ENCODE measurements at regions not wholly inside any gene's neighbourhood (a gene's known extent, or its start where the extent isn't known, plus 50 kb on each side); places are given as distances from the start of the nearest gene placed in this dataset.

DNA sequence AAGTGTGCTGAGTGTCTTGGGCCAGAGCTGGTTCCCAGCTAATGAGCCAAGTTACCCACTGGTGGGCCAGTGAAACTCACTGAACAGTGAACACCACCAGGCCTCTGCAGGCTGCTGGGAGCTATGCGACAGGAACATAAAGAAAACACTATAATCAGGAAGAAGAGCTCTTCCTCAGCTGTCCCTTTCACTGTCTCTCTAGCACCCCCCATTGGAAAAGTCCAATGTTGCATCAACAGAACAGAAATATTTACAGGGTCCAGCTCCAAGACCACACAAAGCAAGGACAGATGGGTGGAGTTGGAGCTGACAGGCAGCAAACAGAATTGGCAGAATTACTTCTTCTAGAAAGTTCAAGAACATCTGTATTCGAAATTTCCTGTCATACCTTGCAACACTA is 903.6 kb upstream of the TMEM132C start:
- no peaks in the 10 kb centered on the region for H3K27me3 ChIP-seq (replicated peaks; ENCODE audit: insufficient read depth)
- TF ChIP-seq, protein P1, sequence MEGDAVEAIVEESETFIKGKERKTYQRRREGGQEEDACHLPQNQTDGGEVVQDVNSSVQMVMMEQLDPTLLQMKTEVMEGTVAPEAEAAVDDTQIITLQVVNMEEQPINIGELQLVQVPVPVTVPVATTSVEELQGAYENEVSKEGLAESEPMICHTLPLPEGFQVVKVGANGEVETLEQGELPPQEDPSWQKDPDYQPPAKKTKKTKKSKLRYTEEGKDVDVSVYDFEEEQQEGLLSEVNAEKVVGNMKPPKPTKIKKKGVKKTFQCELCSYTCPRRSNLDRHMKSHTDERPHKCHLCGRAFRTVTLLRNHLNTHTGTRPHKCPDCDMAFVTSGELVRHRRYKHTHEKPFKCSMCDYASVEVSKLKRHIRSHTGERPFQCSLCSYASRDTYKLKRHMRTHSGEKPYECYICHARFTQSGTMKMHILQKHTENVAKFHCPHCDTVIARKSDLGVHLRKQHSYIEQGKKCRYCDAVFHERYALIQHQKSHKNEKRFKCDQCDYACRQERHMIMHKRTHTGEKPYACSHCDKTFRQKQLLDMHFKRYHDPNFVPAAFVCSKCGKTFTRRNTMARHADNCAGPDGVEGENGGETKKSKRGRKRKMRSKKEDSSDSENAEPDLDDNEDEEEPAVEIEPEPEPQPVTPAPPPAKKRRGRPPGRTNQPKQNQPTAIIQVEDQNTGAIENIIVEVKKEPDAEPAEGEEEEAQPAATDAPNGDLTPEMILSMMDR (IDR thresholded peaks at IDR 0.05): no peak
- H3K36me3 ChIP-seq: no peaks in the 10 kb centered on the region
- DNase-seq (ENCODE audit: low spot score) (no peak), ATAC-seq (ENCODE audit: insufficient number of reproducible peaks, low FRiP score, low read depth) (no peak)
- H3K27ac ChIP-seq: no peak overlapping the region
- H3K4me1 ChIP-seq (ENCODE audit: control insufficient read depth in 1 of 2, low read depth in 2 of 2): no peaks in the 10 kb centered on the region
- no peak overlapping the region for H3K4me3 ChIP-seq
- H3K9me3 ChIP-seq: no peaks in the 10 kb centered on the region

DNA sequence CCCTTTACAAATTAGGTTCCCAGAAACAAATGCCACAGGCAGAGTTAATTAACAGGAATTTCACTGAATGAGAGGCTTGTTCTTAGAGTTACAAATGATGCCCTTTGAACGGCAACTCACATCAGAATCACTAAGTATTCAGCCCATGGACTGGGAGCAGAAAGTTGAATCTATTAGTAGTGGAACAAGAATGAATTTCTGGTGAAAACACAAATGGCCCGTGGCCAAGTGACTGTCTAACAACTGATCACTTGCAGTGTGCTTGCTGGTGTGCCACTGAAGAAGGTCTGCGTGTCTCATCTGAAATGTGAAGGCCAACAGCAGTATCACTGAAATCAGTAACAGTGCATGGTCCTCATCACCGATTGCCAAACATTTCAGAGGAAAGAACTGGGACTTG is 893.4 kb upstream of the TMEM132C start:
- H3K4me1 ChIP-seq (ENCODE audit: control insufficient read depth in 1 of 2, low read depth in 2 of 2): no peaks in the 10 kb centered on the region
- no peaks in the 10 kb centered on the region for H3K9me3 ChIP-seq
- TF ChIP-seq, protein P1 (IDR thresholded peaks at IDR 0.05): no peak
- no peaks in the 10 kb centered on the region for H3K27me3 ChIP-seq (replicated peaks; ENCODE audit: insufficient read depth)
- H3K27ac ChIP-seq: no peak overlapping the region
- H3K4me3 ChIP-seq: no peak overlapping the region
- ATAC-seq (ENCODE audit: insufficient number of reproducible peaks, low FRiP score, low read depth): no peak
- DNase-seq (ENCODE audit: low spot score): no peak
- no peaks in the 10 kb centered on the region for H3K36me3 ChIP-seq

DNA sequence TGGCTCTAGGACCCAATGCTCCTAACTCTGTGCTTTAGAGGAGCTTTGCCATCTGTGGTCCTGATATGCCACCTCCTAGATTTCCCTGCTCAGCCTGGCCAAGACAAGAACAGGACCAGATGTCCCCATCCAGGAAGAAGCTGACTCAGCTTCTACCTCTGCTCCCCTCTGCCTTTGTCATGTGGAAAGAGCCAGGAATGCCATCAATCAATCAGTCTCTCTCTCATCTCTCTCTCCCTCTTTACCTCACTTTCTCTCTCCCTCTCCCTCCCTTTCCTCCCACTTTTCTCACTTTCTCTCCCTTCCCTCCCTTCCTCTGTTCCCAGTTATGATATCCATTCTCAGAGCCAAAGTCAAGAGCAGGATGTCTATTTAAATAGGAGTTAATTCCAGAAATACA is 892.5 kb upstream of the TMEM132C start:
- DNase-seq (ENCODE audit: low spot score): no peak

DNA sequence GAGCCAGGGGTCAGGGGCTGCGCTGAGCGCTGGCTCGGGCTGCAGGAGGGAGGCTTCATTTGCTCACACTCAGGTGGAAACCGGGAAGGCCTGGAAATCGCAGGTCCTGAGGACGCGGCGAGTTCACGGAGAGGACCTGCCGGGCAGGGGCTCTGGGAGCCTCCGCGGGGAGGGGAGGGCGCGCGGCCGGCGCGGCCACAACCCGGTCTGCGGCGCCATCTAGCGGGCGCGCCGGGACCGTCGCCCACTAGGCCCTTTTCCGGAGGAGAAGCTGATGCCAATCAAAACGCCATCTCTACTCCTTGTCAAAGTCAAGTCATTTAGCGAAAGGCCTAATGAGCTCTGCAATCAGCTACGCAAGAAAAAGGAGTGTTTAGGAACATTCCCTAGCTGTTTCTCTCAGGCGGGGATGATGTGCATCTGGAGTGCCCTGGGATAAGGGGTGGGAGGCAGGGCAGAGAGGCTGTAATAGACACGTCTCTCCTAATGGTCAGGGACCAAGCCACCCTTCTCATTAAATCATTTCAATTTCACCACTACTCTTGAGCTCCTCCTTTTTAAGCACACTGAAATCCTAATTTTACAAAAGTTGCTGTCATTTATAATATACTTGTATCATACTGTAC is 885.8 kb upstream of the TMEM132C start:
- H3K4me3 ChIP-seq: peak overlapping the region; percentile 50
- no peaks in the 10 kb centered on the region for H3K27me3 ChIP-seq (replicated peaks; ENCODE audit: insufficient read depth)
- no peak for ATAC-seq (ENCODE audit: insufficient number of reproducible peaks, low FRiP score, low read depth)
- TF ChIP-seq, protein P1 (IDR thresholded peaks at IDR 0.05): peak; percentile 83
- no peak overlapping the region for H3K27ac ChIP-seq
- no peaks in the 10 kb centered on the region for H3K9me3 ChIP-seq
- peaks cover 0 to 9% of the 10 kb centered on the region in 2 donors for H3K4me1 ChIP-seq (ENCODE audit: control insufficient read depth in 1 of 2, low read depth in 2 of 2)
- DNase-seq (ENCODE audit: low spot score): no peak
- H3K36me3 ChIP-seq: no peaks in the 10 kb centered on the region

More for the DNA sequence above, 892.5 kb upstream of the TMEM132C start:
- TF ChIP-seq, protein P1 (IDR thresholded peaks at IDR 0.05): no peak
- H3K36me3 ChIP-seq: no peaks in the 10 kb centered on the region
- H3K27me3 ChIP-seq (replicated peaks; ENCODE audit: insufficient read depth): no peaks in the 10 kb centered on the region
- H3K4me3 ChIP-seq: no peak overlapping the region
- no peaks in the 10 kb centered on the region for H3K4me1 ChIP-seq (ENCODE audit: control insufficient read depth in 1 of 2, low read depth in 2 of 2)
- no peak for ATAC-seq (ENCODE audit: insufficient number of reproducible peaks, low FRiP score, low read depth)
- no peak overlapping the region for H3K27ac ChIP-seq
- no peaks in the 10 kb centered on the region for H3K9me3 ChIP-seq

DNA sequence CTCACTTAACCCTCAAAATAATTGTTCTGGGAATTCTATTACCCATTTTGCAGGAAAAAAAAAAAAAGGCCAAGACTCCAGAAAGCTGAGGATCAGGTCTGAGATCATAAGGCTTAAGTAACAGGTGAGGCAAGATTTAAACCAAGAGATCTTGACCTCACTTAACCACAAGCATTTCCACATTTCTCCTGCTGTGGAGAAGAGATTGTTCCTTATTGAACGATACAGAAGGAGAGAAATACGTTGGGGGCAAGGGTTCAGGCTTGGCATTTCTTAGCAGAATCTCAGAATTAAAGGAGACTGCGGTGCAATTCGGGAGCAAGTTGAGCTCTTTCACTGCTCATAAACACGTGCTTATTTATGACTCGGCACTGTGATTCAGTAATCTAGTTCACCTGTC is 885.3 kb upstream of the TMEM132C start:
- TF ChIP-seq, protein P1 (IDR thresholded peaks at IDR 0.05): no peak
- H3K9me3 ChIP-seq: no peaks in the 10 kb centered on the region
- H3K4me1 ChIP-seq (ENCODE audit: control insufficient read depth in 1 of 2, low read depth in 2 of 2): peaks cover 0 to 9% of the 10 kb centered on the region in 2 donors
- DNase-seq (ENCODE audit: low spot score) (no peak), ATAC-seq (ENCODE audit: insufficient number of reproducible peaks, low FRiP score, low read depth) (no peak)
- no peaks in the 10 kb centered on the region for H3K27me3 ChIP-seq (replicated peaks; ENCODE audit: insufficient read depth)
- no peaks in the 10 kb centered on the region for H3K36me3 ChIP-seq
- H3K4me3 ChIP-seq: no peak overlapping the region
- no peak overlapping the region for H3K27ac ChIP-seq
